ENCODE measurements at regions not wholly inside any gene's neighbourhood (a gene's known extent, or its start where the extent isn't known, plus 50 kb on each side); places are given as distances from the start of the nearest gene placed in this dataset.
"Not testable (repeated sequence)": the region's sequence is repeated elsewhere in the genome, so short reads cannot be mapped to it uniquely, and the experiment has no call there.

DNA sequence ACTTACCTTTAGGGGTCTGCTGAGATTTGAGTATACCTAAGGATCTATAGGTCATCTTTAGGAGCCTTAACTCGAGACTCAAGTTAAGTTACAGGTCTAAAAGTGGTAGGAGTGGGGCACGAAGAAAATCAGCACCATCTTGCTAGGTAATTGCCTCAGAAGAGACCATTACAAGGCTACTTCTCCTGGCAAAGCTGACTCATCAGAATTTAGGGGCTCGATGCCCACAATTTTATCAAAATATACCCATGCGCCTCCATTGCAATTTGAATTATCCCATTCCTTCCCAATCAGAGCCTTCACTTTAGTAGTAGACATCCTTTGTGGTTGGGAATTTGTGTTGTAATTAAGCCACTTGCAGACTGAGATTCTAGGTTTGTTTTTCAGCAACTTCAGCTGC, 1994.3 kb downstream of the MRPL39 start:
- no peaks in the 10 kb centered on the region for H3K36me3 Mint-ChIP-seq (ENCODE audit: low read depth)
- H3K4me1 Mint-ChIP-seq, result no peaks in the 10 kb centered on the region
- DNase-seq, result no peak
- H3K9me3 Mint-ChIP-seq, result no peaks in the 10 kb centered on the region
- H3K4me3 Mint-ChIP-seq, result no peak overlapping the region
- no peaks in the 10 kb centered on the region for H3K27me3 Mint-ChIP-seq
- intact Hi-C loops (cut with micrococcal nuclease), result no loop called here
- H3K27ac Mint-ChIP-seq, result no peak overlapping the region

DNA sequence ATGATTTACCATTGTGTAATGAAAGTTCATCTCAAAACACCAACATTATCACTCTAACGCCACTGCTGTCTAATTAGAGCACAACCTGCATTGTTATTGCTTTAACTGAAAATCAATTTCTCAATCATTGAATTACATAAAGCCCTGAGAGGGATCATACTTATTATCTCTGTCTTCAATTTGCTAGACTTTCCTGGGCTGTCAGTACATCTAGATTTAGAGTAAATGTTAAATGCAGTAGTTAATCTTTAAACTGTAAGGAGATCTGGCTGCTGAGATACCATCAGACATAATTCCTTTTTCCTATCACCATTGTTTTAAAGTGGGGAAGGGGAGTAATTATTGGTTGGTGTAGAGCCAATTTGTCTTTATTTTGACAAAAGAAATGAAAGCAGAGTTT, 1995.1 kb downstream of the MRPL39 start:
- no peaks in the 10 kb centered on the region for H3K9me3 Mint-ChIP-seq
- no peak overlapping the region for H3K27ac Mint-ChIP-seq

DNA sequence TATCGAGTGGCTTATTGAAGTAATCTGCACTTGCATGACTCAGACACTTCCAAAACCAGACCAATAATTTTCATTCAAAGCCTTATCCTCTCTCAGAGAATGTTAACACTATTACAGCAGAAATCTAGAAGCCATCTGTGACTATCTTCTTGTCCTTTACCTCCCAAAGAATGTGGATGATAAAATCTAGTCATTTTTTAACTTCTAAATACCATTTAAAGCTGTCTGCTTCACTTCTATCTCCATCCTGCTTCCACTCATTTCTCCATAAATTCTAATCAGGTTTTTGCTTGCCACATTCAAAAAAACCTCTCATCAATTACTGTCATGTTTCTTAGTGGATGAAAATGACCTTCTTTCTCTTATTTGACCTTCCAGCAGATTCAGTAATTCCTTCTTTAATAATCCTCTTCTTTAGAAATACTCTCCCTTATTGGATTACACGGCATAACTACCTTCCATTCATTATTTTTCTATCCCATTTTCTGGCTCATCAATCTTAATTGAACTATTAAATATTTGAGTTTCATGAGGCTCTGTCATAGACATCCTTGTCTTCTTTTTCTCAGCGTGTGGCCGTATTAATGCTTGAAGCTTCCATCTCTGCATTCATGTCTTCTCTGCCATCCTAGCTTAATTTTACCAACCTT, 1999.4 kb downstream of the MRPL39 start:
- no peak for DNase-seq
- Mint-ChIP-seq H3K27me3 (no peaks in the 10 kb centered on the region), H3K27ac (no peak overlapping the region), H3K9me3 (no peaks in the 10 kb centered on the region), H3K4me3 (no peak overlapping the region), H3K4me1 (no peaks in the 10 kb centered on the region), H3K36me3 (ENCODE audit: low read depth) (no peaks in the 10 kb centered on the region)
- intact Hi-C loops (cut with micrococcal nuclease), result no loop called here

More for the DNA sequence above, 1995.1 kb downstream of the MRPL39 start:
- Mint-ChIP-seq H3K4me3 (no peak overlapping the region), H3K4me1 (no peaks in the 10 kb centered on the region), H3K27me3 (no peaks in the 10 kb centered on the region), H3K36me3 (ENCODE audit: low read depth) (no peaks in the 10 kb centered on the region)
- intact Hi-C loops (cut with micrococcal nuclease), result no loop called here
- DNase-seq, result no peak

DNA sequence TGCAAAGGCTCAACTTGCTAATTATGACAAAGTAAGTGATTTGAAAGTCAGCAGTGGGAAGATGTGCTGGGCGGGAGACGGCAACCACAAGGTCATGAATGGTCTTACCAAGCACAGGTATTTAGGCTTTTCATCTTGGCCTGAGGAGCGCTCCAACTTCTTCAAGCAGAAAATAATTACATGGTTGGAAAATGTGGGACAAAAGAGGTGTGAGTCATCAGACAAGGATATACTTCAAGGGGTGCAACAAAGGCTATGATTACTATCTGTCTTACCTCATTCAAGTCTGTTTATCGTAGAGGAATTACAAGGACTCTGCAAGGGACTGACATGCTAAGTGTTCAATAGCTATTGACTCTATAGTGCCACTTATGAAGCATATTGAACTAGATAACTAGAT, 2005.7 kb downstream of the MRPL39 start:
- intact Hi-C loops (cut with micrococcal nuclease), result no loop called here
- no peaks in the 10 kb centered on the region for H3K27me3 Mint-ChIP-seq
- H3K9me3 Mint-ChIP-seq, result no peaks in the 10 kb centered on the region
- no peak for DNase-seq
- no peaks in the 10 kb centered on the region for H3K36me3 Mint-ChIP-seq (ENCODE audit: low read depth)
- no peaks in the 10 kb centered on the region for H3K4me1 Mint-ChIP-seq
- no peak overlapping the region for H3K27ac Mint-ChIP-seq
- H3K4me3 Mint-ChIP-seq, result no peak overlapping the region

DNA sequence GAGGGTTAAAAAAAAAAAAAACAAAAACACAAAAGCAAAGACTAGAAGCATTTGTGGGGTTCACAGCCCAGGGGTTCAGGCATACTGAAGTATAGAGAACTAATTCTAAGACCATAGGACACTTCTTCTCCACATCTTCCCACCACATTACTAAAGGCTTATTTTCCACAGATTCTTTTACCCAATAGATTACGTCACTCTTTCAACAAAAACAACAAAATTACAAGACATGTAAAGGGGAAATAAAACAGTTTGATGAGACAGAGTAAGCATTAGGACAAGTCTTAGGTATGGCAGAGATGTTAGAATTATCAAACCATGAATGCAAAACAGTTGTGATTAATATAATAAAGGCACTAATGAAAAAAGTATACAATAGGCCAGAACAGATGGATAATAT, 2013.7 kb downstream of the MRPL39 start:
- no peak overlapping the region for H3K4me3 Mint-ChIP-seq
- intact Hi-C loops (cut with micrococcal nuclease), result no loop called here
- H3K27ac Mint-ChIP-seq, result no peak overlapping the region
- H3K9me3 Mint-ChIP-seq, result no peaks in the 10 kb centered on the region
- H3K36me3 Mint-ChIP-seq (ENCODE audit: low read depth), result no peaks in the 10 kb centered on the region
- H3K27me3 Mint-ChIP-seq, result no peaks in the 10 kb centered on the region
- no peaks in the 10 kb centered on the region for H3K4me1 Mint-ChIP-seq
- no peak for DNase-seq

DNA sequence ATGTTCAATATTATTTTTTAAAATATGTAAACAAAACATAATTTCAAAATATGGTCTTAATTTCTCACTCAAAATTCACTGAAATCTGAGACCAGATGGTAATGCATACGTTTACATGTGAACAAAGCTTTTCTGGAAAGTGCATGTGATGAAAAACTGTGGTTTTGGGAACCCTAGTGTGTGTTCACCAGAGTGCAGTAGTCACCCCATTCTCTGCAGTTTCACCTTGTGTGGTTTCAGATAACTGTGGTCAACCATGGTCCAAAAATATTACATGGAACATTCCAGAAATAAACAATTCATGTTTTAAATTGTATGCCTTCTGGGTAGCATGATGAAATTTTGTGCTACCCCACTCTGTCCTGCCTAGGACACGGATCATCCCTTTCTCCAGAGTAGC, 2021.9 kb downstream of the MRPL39 start:
- Mint-ChIP-seq H3K27ac (no peak overlapping the region), H3K27me3 (no peaks in the 10 kb centered on the region), H3K9me3 (no peaks in the 10 kb centered on the region), H3K4me1 (no peaks in the 10 kb centered on the region), H3K4me3 (no peak overlapping the region), H3K36me3 (ENCODE audit: low read depth) (no peaks in the 10 kb centered on the region)
- intact Hi-C loops (cut with micrococcal nuclease), result no loop called here
- DNase-seq, result no peak

DNA sequence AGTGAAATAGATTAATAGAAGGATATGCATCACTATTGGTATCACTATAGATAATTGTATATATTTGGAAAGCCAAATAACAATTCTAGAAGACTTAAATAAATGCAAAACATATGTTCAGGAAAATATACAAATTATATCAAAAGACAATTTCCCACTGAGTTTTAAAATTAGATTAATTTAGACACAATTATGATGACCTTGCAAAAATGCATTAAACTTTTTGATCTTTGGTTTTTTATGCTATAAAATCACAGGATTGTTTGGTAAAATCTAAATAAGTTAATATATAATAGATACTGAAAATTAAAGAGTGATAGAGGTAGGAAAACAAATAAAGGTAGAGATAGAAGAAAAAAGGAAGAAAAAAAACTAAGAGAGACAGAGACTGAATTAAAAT, 2027.7 kb downstream of the MRPL39 start:
- H3K4me1 Mint-ChIP-seq, result no peaks in the 10 kb centered on the region
- DNase-seq, result no peak
- no peaks in the 10 kb centered on the region for H3K9me3 Mint-ChIP-seq
- intact Hi-C loops (cut with micrococcal nuclease), result no loop called here
- H3K4me3 Mint-ChIP-seq, result no peak overlapping the region
- no peaks in the 10 kb centered on the region for H3K36me3 Mint-ChIP-seq (ENCODE audit: low read depth)
- H3K27ac Mint-ChIP-seq, result no peak overlapping the region
- no peaks in the 10 kb centered on the region for H3K27me3 Mint-ChIP-seq

DNA sequence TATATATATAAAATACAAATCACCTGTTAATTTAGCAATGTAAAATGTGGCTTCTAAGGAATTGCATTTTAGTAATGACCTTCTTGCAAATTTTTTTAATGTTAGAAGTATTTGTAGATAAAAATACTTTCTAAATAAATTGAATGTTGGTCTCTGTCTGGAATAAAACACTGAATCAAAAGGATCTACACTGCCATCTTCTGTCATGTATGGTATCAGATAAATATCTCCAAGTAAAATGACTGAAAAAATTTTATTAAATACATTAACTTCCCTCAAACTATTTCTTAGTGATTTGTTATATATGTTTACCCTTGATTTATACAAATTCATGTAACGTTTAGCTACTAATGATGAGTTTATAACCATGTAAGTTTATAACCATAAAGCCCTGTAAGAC, 2029.3 kb downstream of the MRPL39 start:
- Mint-ChIP-seq H3K27me3 (no peaks in the 10 kb centered on the region), H3K9me3 (no peaks in the 10 kb centered on the region), H3K4me3 (no peak overlapping the region), H3K4me1 (no peaks in the 10 kb centered on the region), H3K27ac (no peak overlapping the region), H3K36me3 (ENCODE audit: low read depth) (no peaks in the 10 kb centered on the region)
- intact Hi-C loops (cut with micrococcal nuclease), result no loop called here
- no peak for DNase-seq

DNA sequence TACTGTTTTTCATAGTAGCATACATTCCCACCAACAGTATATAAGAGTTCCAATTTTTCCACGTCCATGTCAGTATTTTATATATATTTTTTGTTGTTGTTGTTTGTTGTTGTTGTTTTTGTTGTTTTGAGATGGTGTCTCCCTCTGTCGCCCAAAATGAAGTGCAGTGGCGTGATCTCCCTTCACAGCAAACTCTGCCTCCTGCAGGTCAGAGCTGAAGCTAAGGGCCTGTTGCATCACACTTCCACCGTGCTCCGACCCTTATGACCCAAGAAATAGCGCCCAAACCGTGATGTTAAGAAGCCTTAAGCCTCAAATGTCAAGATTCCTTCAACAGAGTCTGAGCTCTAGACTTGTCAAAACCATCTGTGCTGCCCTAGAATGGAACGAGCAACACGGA, 2032.3 kb downstream of the MRPL39 start:
- Mint-ChIP-seq H3K9me3 (no peaks in the 10 kb centered on the region), H3K4me3 (no peak overlapping the region), H3K27ac (no peak overlapping the region), H3K36me3 (ENCODE audit: low read depth) (no peaks in the 10 kb centered on the region), H3K27me3 (no peaks in the 10 kb centered on the region), H3K4me1 (no peaks in the 10 kb centered on the region)
- DNase-seq, result no peak
- intact Hi-C loops (cut with micrococcal nuclease), result no loop called here

DNA sequence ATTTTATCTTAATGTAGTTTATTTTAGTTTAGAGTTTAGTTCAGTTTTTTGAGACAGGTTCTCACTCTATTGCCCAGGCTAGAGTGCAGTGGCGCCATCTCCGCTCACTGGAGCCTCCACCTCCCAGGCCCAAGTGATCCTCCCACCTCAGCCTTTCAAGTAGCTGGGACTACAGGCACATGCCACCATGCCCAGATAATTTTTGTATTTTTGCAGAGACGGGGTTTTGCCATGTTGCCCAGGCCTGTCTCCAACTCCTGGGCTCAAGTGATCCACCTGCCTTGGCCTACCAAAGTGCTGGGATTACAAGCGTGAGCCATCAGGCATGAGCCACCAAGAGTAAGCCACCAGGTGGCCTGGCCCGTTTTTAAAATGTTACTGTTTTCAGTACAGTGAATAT, 2058.4 kb downstream of the MRPL39 start:
- intact Hi-C loops (cut with micrococcal nuclease); DNase-seq; H3K9me3 Mint-ChIP-seq; H3K27ac Mint-ChIP-seq; H3K4me3 Mint-ChIP-seq; H3K4me1 Mint-ChIP-seq; H3K27me3 Mint-ChIP-seq; H3K36me3 Mint-ChIP-seq (ENCODE audit: low read depth): not testable (repeated sequence)

DNA sequence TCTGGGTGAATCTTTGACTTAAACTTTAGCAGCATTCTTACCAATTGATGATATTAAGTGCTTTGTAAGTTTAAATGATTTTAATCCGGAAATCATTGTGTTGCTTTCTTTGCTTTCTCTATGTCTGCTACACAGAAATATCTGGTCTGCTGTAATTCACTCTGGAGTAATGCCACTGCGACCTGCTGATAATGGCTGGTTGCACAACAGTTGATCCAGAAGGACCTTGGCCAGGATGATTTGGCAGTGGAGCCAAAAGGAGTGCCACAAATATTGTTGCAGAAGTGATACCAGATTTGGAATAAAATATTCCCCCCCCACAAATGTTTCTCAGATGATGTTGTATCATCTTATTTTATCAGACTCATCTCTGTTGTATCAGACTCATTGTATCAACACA, 2063.9 kb downstream of the MRPL39 start:
- intact Hi-C loops (cut with micrococcal nuclease), result no loop called here
- no peak for DNase-seq
- Mint-ChIP-seq H3K9me3 (no peaks in the 10 kb centered on the region), H3K27ac (no peak overlapping the region), H3K27me3 (no peaks in the 10 kb centered on the region), H3K4me1 (no peaks in the 10 kb centered on the region), H3K4me3 (no peak overlapping the region), H3K36me3 (ENCODE audit: low read depth) (no peaks in the 10 kb centered on the region)

DNA sequence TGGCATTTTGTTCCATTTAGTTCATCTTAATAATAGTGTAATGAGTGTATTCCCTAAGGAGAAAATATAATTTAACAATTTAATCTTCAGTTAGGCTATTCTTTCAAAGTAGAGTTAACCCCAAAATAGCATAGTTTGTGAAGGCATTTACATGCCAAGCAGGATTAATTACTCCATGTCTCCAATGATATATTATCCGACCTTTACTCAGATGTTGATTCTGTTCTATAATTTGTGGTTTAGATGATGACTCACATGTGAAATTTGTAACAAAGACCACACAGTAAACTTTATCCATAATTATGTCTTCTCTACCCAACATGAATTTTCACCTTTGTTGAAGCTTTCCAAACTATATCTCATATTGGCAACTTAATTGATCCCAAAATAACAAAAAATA, 2065.2 kb downstream of the MRPL39 start:
- Mint-ChIP-seq H3K27ac (no peak overlapping the region), H3K36me3 (ENCODE audit: low read depth) (no peaks in the 10 kb centered on the region)
- intact Hi-C loops (cut with micrococcal nuclease), result no loop called here

DNA sequence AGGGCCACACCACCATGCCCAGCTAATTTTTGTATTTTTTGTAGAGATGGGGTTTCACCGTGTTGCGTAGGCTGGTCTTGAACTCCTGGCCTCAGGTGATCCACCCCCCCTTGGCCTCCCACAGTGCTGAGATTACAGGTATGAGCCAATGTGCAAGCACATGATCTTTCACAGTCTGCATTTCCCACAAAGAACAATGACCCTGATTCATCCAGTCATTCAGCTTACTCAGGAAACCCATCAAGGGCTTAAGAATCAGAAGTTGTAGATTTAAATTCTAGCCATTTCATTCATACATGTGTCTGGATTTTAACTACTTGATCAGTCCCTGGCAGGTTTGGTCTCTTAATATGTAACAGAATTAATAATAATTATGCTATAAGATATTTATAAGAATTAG, 2065.7 kb downstream of the MRPL39 start:
- no peak overlapping the region for H3K27ac Mint-ChIP-seq
- intact Hi-C loops (cut with micrococcal nuclease), result no loop called here

More for the DNA sequence above, 2065.2 kb downstream of the MRPL39 start:
- no peak for DNase-seq
- no peaks in the 10 kb centered on the region for H3K4me1 Mint-ChIP-seq
- no peaks in the 10 kb centered on the region for H3K9me3 Mint-ChIP-seq
- no peaks in the 10 kb centered on the region for H3K27me3 Mint-ChIP-seq
- H3K4me3 Mint-ChIP-seq, result no peak overlapping the region

DNA sequence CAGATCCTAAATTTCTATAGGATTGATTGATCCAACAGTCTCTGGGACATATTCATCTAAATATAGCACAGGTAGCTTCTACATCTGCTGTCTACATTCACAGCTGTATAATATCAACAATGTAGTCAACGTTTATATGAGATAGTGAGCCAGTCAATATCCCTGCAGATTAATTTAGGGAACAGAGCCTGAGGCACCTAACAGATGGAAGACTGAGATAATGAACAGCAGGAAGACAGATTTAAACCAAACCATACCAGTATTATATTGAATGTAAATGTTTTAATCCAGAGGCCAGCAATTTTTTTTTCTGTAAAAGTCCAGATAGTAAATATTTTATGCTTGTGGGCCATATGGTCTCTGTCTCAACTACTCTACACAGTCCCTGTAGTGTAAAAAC, 2072.4 kb downstream of the MRPL39 start:
- Mint-ChIP-seq H3K36me3 (ENCODE audit: low read depth) (no peaks in the 10 kb centered on the region), H3K4me3 (no peak overlapping the region), H3K27ac (no peak overlapping the region), H3K4me1 (no peaks in the 10 kb centered on the region), H3K9me3 (no peaks in the 10 kb centered on the region), H3K27me3 (no peaks in the 10 kb centered on the region)
- no peak for DNase-seq
- intact Hi-C loops (cut with micrococcal nuclease), result no loop called here

More for the DNA sequence above, 2065.7 kb downstream of the MRPL39 start:
- Mint-ChIP-seq H3K27me3 (no peaks in the 10 kb centered on the region), H3K4me3 (no peak overlapping the region), H3K36me3 (ENCODE audit: low read depth) (no peaks in the 10 kb centered on the region), H3K4me1 (no peaks in the 10 kb centered on the region), H3K9me3 (no peaks in the 10 kb centered on the region)
- DNase-seq, result no peak

DNA sequence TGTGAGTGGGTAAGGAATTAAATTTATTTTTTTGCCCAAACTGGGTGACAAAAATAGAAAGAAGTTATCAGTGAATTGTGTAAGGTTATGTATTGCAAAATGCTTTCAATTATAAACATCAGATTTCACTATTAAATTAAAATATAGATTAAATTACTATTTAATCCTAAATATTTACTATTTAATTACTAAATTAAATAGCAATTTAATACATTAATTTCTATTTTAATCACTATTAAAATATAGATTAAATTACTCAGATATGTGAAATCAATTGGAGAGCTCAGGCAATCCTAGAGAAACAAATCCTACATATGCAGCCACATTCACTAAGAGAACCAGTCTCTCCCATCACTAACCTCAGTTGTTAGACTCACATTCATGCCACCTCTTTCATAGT, 2075.8 kb downstream of the MRPL39 start:
- no peak for DNase-seq
- Mint-ChIP-seq H3K9me3 (no peaks in the 10 kb centered on the region), H3K27me3 (no peaks in the 10 kb centered on the region), H3K27ac (no peak overlapping the region), H3K4me1 (no peaks in the 10 kb centered on the region), H3K4me3 (no peak overlapping the region), H3K36me3 (ENCODE audit: low read depth) (no peaks in the 10 kb centered on the region)
- intact Hi-C loops (cut with micrococcal nuclease), result no loop called here

Measured in activated CD4-positive, alpha-beta T cell treated with anti-CD3 and anti-CD28 coated beads, Interleukin-2, amount 10 ng/mL, durations not matched to agents 24 days and 14 days (primary cell).